SK-N-SH treated with all-trans-retinoic acid at 6 μM for 48 hours (cell line): ENCODE measurements at regions not wholly inside any gene's neighbourhood (a gene's known extent, or its start where the extent isn't known, plus 50 kb on each side); places are given as distances from the start of the nearest gene placed in this dataset.

Experiments used
- ATAC-seq: fragments of 200-7000 bp; cut with Tn5 transposase; 3 replicates; pipeline ENCODE4 v1.9.1; 2020; ENCODE audit warnings: mild to moderate bottlenecking, moderate library complexity
- ARNTL ChIP-seq: fragments of 450-650 bp; formaldehyde crosslinking; IDR thresholded peaks from 2 replicates; pipeline ENCODE4 v1.5.0; 2020; ENCODE audit warnings: low read depth, mild to moderate bottlenecking, moderate library complexity, borderline replicate concordance
- BACH2 ChIP-seq: fragments of 250-450 bp; sonication (Bioruptor Pico); IDR thresholded peaks from 2 replicates; pipeline ENCODE4 v1.9.0; 2021; ENCODE audit warnings: mild to moderate bottlenecking, borderline replicate concordance
- CREB5 ChIP-seq: fragments of 250-450 bp; sonication (Bioruptor Pico); IDR thresholded peaks from 2 replicates; pipeline ENCODE4 v1.5.1; 2020; ENCODE audit warnings: low read depth, mild to moderate bottlenecking, moderate library complexity
- CSDC2 ChIP-seq: fragments of 250-450 bp; sonication (Bioruptor Pico); IDR thresholded peaks from 2 replicates; pipeline ENCODE4 v1.5.0; 2020; ENCODE audit warnings: mild to moderate bottlenecking, moderate library complexity
- ESRRG ChIP-seq: fragments of 250-450 bp; sonication (Bioruptor Pico); IDR thresholded peaks from 2 replicates; pipeline ENCODE4 v1.6.1; 2021; ENCODE audit warnings: mild to moderate bottlenecking
- GLIS3 ChIP-seq: fragments of 250-450 bp; sonication (Bioruptor Pico); IDR thresholded peaks from 2 replicates; pipeline ENCODE4 v1.5.0; 2020; ENCODE audit warnings: mild to moderate bottlenecking, moderate library complexity
- ISL1 ChIP-seq: fragments of 250-450 bp; sonication (Bioruptor Pico); IDR thresholded peaks from 2 replicates; pipeline ENCODE4 v2.1.2; 2022; ENCODE audit warnings: mild to moderate bottlenecking, moderate library complexity
- OSR1 ChIP-seq: fragments of 250-450 bp; sonication (Bioruptor Pico); IDR thresholded peaks from 2 replicates; pipeline ENCODE4 v1.8.0; 2022; ENCODE audit warnings: moderate library complexity, mild to moderate bottlenecking, inconsistent platforms
- PATZ1 ChIP-seq: fragments of 250-450 bp; sonication (Bioruptor Pico); IDR thresholded peaks from 2 replicates; pipeline ENCODE4 v1.8.0; 2020; ENCODE audit warnings: mild to moderate bottlenecking, moderate library complexity, borderline replicate concordance
- POU6F1 ChIP-seq: fragments of 250-450 bp; sonication (Bioruptor Pico); IDR thresholded peaks from 2 replicates; pipeline ENCODE4 v1.8.0; 2021; ENCODE audit warnings: low read depth, mild to moderate bottlenecking, moderate library complexity, borderline replicate concordance
- PPARA ChIP-seq: fragments of 250-450 bp; sonication (Bioruptor Pico); IDR thresholded peaks from 2 replicates; pipeline ENCODE4 v1.5.0; 2020; ENCODE audit warnings: mild to moderate bottlenecking, borderline replicate concordance
- RARB ChIP-seq: fragments of 250-450 bp; sonication (Bioruptor Pico); IDR thresholded peaks from 2 replicates; pipeline ENCODE4 v1.8.0; 2021; ENCODE audit warnings: mild to moderate bottlenecking, moderate library complexity
- SNAI2 ChIP-seq: fragments of 250-450 bp; sonication (Bioruptor Pico); IDR thresholded peaks from 2 replicates; pipeline ENCODE4 v1.5.0; 2020; ENCODE audit warnings: mild to moderate bottlenecking, moderate library complexity
- TCF4 ChIP-seq: fragments of 250-450 bp; sonication (Bioruptor Pico); IDR thresholded peaks from 2 replicates; pipeline ENCODE4 v1.8.0; 2021; ENCODE audit warnings: mild to moderate bottlenecking, moderate library complexity, borderline replicate concordance
- TOX ChIP-seq: fragments of 250-450 bp; sonication (Bioruptor Pico); IDR thresholded peaks from 2 replicates; pipeline ENCODE4 v1.8.0; 2021; ENCODE audit warnings: mild to moderate bottlenecking, moderate library complexity, borderline replicate concordance
- ZC3H10 ChIP-seq: fragments of 250-450 bp; sonication (Bioruptor Pico); IDR thresholded peaks from 2 replicates; pipeline ENCODE4 v1.5.1; 2021; ENCODE audit warnings: mild to moderate bottlenecking, moderate library complexity
- ZFP3 ChIP-seq: fragments of 250-450 bp; sonication (Bioruptor Pico); IDR thresholded peaks from 2 replicates; pipeline ENCODE4 v1.5.0; 2020; ENCODE audit warnings: mild to moderate bottlenecking, moderate library complexity
- ZFP30 ChIP-seq: fragments of 450-650 bp; formaldehyde crosslinking; IDR thresholded peaks from 2 replicates; pipeline ENCODE4 v1.5.0; 2022; ENCODE audit warnings: mild to moderate bottlenecking, moderate library complexity
- ZNF8 ChIP-seq: fragments of 450-650 bp; formaldehyde crosslinking; IDR thresholded peaks from 2 replicates; pipeline ENCODE4 v1.5.0; 2020; ENCODE audit warnings: mild to moderate bottlenecking, moderate library complexity
- TF ChIP-seq, protein P1 (sequence below): fragments of 250-450 bp; sonication (Bioruptor Pico); IDR thresholded peaks from 2 replicates; pipeline ENCODE4 v1.5.1; 2021; ENCODE audit warnings: mild to moderate bottlenecking, moderate library complexity

GRCh38 chr10:128318913-128319312 is 192.7 kb upstream of the MKI67 start:
- no peak for ATAC-seq
- TF ChIP-seq ISL1 (CRISPR knock-in tag) (no peak), PPARA (CRISPR knock-in tag) (no peak), POU6F1 (CRISPR knock-in tag) (no peak)
- TF ChIP-seq, all 23 proteins: peak for 0

DNA sequence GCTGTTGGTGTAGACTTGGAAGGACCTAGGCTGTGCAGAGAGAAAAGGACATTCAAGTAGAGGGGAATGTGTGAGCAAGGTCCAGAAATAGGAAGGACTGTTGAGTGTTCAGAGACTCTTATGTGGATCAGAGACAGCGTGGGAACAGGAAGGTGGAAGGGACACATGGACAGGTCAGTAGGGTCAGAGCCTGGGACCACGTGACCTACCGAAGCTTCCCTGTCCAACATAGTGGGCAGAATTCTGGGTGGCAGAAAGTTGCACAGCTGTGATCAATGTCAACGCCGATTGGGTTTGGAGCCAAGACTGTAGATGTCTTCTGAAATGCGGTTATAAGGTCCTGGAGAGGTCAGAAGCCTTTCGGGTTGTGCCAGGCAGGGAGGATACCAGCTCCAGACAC is 195.9 kb upstream of the MKI67 start:
- TF ChIP-seq BACH2 (no peak), OSR1 (no peak), CSDC2 (CRISPR knock-in tag) (no peak), SNAI2 (CRISPR knock-in tag) (no peak), RARB (no peak), ISL1 (CRISPR knock-in tag) (no peak), PATZ1 (CRISPR knock-in tag) (no peak), ARNTL (no peak), CREB5 (CRISPR knock-in tag) (no peak), ZFP3 (CRISPR knock-in tag) (no peak), ESRRG (no peak), ZFP30 (CRISPR knock-in tag) (no peak), TOX (CRISPR knock-in tag) (no peak), ZNF8 (no peak), POU6F1 (CRISPR knock-in tag) (no peak)
- TF ChIP-seq, protein P1, sequence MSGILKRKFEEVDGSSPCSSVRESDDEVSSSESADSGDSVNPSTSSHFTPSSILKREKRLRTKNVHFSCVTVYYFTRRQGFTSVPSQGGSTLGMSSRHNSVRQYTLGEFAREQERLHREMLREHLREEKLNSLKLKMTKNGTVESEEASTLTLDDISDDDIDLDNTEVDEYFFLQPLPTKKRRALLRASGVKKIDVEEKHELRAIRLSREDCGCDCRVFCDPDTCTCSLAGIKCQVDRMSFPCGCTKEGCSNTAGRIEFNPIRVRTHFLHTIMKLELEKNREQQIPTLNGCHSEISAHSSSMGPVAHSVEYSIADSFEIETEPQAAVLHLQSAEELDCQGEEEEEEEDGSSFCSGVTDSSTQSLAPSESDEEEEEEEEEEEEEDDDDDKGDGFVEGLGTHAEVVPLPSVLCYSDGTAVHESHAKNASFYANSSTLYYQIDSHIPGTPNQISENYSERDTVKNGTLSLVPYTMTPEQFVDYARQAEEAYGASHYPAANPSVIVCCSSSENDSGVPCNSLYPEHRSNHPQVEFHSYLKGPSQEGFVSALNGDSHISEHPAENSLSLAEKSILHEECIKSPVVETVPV (CRISPR knock-in tag): no peak
- no peak for ATAC-seq

- no peak for ATAC-seq
- TF ChIP-seq RARB: no peak
- TF ChIP-seq OSR1: no peak
- TF ChIP-seq TCF4 (CRISPR knock-in tag): no peak
- TF ChIP-seq, protein P1 (CRISPR knock-in tag): no peak
- no peak for TF ChIP-seq GLIS3 (CRISPR knock-in tag)
- TF ChIP-seq ZNF8: no peak
- no peak for TF ChIP-seq ZC3H10
- no peak for TF ChIP-seq ZFP30 (CRISPR knock-in tag)
Observed at GRCh38 chr10:128322950-128323349, 196.7 kb upstream of the MKI67 start.
